ENCODE measurements at regions not wholly inside any gene's neighbourhood (a gene's known extent, or its start where the extent isn't known, plus 50 kb on each side); places are given as distances from the start of the nearest gene placed in this dataset.
"Not testable (repeated sequence)": the region's sequence is repeated elsewhere in the genome, so short reads cannot be mapped to it uniquely, and the experiment has no call there.

- TF ChIP-seq POLR2A (IDR thresholded peaks at IDR 0.05; ENCODE audit: low read depth, low read length) (no peak), TAF1 (IDR thresholded peaks at IDR 0.05; ENCODE audit: borderline replicate concordance, low read depth, low read length) (no peak), POLR2AphosphoS5 (IDR thresholded peaks at IDR 0.05; ENCODE audit: low read depth, low read length) (no peak)
Observed at GRCh38 chr5:114120166-114120565, 241.7 kb upstream of the KCNN2 start.

GRCh38 chr5:114122852-114123251 lies 239.0 kb upstream of the KCNN2 start:
- no peak for DNase-seq (ENCODE audit: insufficient read length)
- FAIRE-seq, result no peak
- TF ChIP-seq POLR2AphosphoS5 (IDR thresholded peaks at IDR 0.05; ENCODE audit: low read depth, low read length) (no peak), TAF1 (IDR thresholded peaks at IDR 0.05; ENCODE audit: borderline replicate concordance, low read depth, low read length) (no peak), POLR2A (IDR thresholded peaks at IDR 0.05; ENCODE audit: low read depth, low read length) (no peak)

More at GRCh38 chr5:114120166-114120565, 241.7 kb upstream of the KCNN2 start:
- no peak for DNase-seq (ENCODE audit: insufficient read length)
- no peak for FAIRE-seq

- TF ChIP-seq TAF1 (IDR thresholded peaks at IDR 0.05; ENCODE audit: borderline replicate concordance, low read depth, low read length), result no peak
- TF ChIP-seq POLR2A (IDR thresholded peaks at IDR 0.05; ENCODE audit: low read depth, low read length), result no peak
- no peak for TF ChIP-seq POLR2AphosphoS5 (IDR thresholded peaks at IDR 0.05; ENCODE audit: low read depth, low read length)
- FAIRE-seq, result no peak
- no peak for DNase-seq (ENCODE audit: insufficient read length)
Observed at GRCh38 chr5:114123654-114124053, 238.2 kb upstream of the KCNN2 start.

GRCh38 chr5:114146398-114146797 lies 215.5 kb upstream of the KCNN2 start:
- no peak for TF ChIP-seq POLR2AphosphoS5 (IDR thresholded peaks at IDR 0.05; ENCODE audit: low read depth, low read length)
- no peak for TF ChIP-seq TAF1 (IDR thresholded peaks at IDR 0.05; ENCODE audit: borderline replicate concordance, low read depth, low read length)
- TF ChIP-seq POLR2A (IDR thresholded peaks at IDR 0.05; ENCODE audit: low read depth, low read length), result no peak
- FAIRE-seq (no peak), DNase-seq (ENCODE audit: insufficient read length) (no peak)

GRCh38 chr5:114148253-114148652 lies 213.6 kb upstream of the KCNN2 start:
- DNase-seq (ENCODE audit: insufficient read length) (no peak), FAIRE-seq (no peak)
- no peak for TF ChIP-seq POLR2AphosphoS5 (IDR thresholded peaks at IDR 0.05; ENCODE audit: low read depth, low read length)
- no peak for TF ChIP-seq POLR2A (IDR thresholded peaks at IDR 0.05; ENCODE audit: low read depth, low read length)
- no peak for TF ChIP-seq TAF1 (IDR thresholded peaks at IDR 0.05; ENCODE audit: borderline replicate concordance, low read depth, low read length)

- not testable (repeated sequence) for FAIRE-seq; DNase-seq (ENCODE audit: insufficient read length)
Observed at GRCh38 chr5:114148728-114149127, 213.1 kb upstream of the KCNN2 start.

GRCh38 chr5:114152656-114153360 lies 209.1 kb upstream of the KCNN2 start:
- no peak for TF ChIP-seq TAF1 (IDR thresholded peaks at IDR 0.05; ENCODE audit: borderline replicate concordance, low read depth, low read length)
- no peak for TF ChIP-seq POLR2AphosphoS5 (IDR thresholded peaks at IDR 0.05; ENCODE audit: low read depth, low read length)
- no peak for TF ChIP-seq POLR2A (IDR thresholded peaks at IDR 0.05; ENCODE audit: low read depth, low read length)
- no peak for FAIRE-seq
- no peak for DNase-seq (ENCODE audit: insufficient read length)

DNA sequence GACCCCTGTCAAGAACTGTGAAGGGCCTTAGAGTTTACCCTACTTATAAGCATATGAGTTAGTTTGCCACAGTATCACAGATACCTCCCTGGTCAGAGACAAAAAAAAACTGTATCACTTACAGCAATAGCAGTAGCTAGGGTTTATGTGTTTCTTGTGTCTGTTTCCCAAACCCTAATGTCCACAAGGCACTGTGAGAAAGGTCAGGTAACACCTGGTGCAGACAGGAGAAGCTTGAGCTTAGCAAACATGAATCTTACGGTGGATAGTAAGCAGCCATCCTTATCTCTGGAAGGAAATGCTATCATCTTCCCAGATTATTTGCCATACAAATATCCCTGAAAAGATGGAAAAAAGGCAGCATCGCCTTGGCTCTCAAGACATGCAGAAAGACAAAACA lies 208.5 kb upstream of the KCNN2 start:
- FAIRE-seq (no peak), DNase-seq (ENCODE audit: insufficient read length) (no peak)
- TF ChIP-seq POLR2A (IDR thresholded peaks at IDR 0.05; ENCODE audit: low read depth, low read length) (no peak), POLR2AphosphoS5 (IDR thresholded peaks at IDR 0.05; ENCODE audit: low read depth, low read length) (no peak), TAF1 (IDR thresholded peaks at IDR 0.05; ENCODE audit: borderline replicate concordance, low read depth, low read length) (no peak)

DNA sequence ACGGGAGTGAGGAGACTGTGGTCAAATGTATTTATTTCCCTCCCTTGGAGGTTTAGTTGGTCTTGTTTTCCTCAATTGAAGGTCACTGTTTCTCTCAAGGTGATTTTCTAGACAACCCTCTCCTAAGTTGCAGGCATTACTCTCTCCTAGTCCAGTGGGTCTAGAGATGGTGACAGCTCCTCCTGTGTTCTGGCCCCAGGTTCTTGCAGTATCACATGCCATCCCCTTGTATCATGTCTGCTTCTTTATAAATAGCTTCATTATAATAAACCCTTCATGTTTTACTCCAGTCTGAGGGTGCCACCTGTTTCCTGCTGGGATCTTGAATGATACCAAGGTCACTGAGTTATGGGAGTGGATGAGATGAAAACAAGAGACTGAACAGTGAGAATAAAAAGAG lies 208.0 kb upstream of the KCNN2 start:
- TF ChIP-seq TAF1 (IDR thresholded peaks at IDR 0.05; ENCODE audit: borderline replicate concordance, low read depth, low read length) (no peak), POLR2A (IDR thresholded peaks at IDR 0.05; ENCODE audit: low read depth, low read length) (no peak), POLR2AphosphoS5 (IDR thresholded peaks at IDR 0.05; ENCODE audit: low read depth, low read length) (no peak)
- no peak for DNase-seq (ENCODE audit: insufficient read length)
- no peak for FAIRE-seq

DNA sequence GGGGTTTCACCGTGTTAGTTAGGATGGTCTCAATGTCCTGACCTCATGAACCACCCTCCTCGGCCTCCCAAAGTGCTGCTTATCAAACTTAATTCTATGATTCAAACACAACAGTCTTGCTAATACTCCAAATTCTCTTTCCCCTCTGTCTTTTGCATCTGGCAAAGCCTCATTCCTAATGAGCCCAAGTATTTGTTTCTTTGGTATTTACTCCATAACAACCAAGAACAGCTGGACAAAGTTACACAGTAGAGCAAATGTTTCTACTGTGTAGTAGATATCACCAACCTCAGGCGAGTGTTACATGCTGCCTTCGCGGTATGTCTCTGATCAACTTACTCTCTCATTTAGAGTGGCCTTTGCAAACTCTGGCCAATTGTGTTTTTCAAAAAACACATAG lies 195.8 kb upstream of the KCNN2 start:
- no peak for DNase-seq (ENCODE audit: insufficient read length)
- TF ChIP-seq TAF1 (IDR thresholded peaks at IDR 0.05; ENCODE audit: borderline replicate concordance, low read depth, low read length), result no peak
- TF ChIP-seq POLR2AphosphoS5 (IDR thresholded peaks at IDR 0.05; ENCODE audit: low read depth, low read length), result no peak
- FAIRE-seq, result no peak

DNA sequence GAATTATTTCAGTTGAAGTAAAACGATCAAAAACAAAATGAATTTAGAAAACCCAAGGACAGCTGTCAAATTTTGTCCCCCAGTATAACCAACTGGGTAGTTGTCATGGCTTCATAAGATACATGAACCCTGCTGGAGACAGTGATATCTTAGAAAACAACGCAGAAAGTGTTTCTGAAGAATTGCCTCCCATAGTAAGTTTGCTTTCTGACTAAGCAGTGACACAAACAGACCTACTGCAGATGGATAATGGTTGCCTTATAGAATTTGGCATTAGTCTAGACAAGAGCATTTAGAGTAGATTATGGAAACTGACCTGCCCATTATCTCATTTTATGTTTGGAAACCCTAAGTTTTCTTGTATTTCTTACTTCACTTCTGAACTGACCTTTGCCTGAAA lies 187.7 kb upstream of the KCNN2 start:
- FAIRE-seq (no peak), DNase-seq (ENCODE audit: insufficient read length) (no peak)
- TF ChIP-seq POLR2AphosphoS5 (IDR thresholded peaks at IDR 0.05; ENCODE audit: low read depth, low read length) (no peak), POLR2A (IDR thresholded peaks at IDR 0.05; ENCODE audit: low read depth, low read length) (no peak), TAF1 (IDR thresholded peaks at IDR 0.05; ENCODE audit: borderline replicate concordance, low read depth, low read length) (no peak)

DNA sequence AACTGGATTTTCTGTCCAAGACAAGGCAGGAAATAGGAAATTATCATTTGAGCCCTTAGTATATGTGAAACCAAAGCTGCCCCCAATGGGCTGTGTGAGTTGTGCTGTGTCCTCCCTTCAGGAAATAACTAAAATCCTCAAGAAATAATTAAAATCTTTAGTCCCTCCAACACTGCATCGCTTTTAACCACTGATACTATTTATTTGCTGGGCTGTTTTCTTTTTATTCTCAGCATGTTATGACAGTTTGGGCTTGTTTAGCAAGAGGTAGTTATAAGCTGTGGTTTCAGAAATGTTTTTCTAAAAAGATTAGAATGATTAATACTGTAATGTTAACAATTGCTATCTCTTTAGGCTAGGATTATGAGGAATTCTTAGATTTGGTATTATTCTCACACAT lies 187.0 kb upstream of the KCNN2 start:
- TF ChIP-seq POLR2AphosphoS5 (IDR thresholded peaks at IDR 0.05; ENCODE audit: low read depth, low read length), result no peak
- no peak for TF ChIP-seq POLR2A (IDR thresholded peaks at IDR 0.05; ENCODE audit: low read depth, low read length)
- TF ChIP-seq TAF1 (IDR thresholded peaks at IDR 0.05; ENCODE audit: borderline replicate concordance, low read depth, low read length), result no peak
- DNase-seq (ENCODE audit: insufficient read length), result no peak
- no peak for FAIRE-seq

GRCh38 chr5:114176356-114176755 lies 185.5 kb upstream of the KCNN2 start:
- DNase-seq (ENCODE audit: insufficient read length) (no peak), FAIRE-seq (no peak)
- TF ChIP-seq POLR2A (IDR thresholded peaks at IDR 0.05; ENCODE audit: low read depth, low read length), result no peak
- no peak for TF ChIP-seq POLR2AphosphoS5 (IDR thresholded peaks at IDR 0.05; ENCODE audit: low read depth, low read length)

All from GM12892 (cell line).